A549 (cell line): ENCODE measurements at regions not wholly inside any gene's neighbourhood (a gene's known extent, or its start where the extent isn't known, plus 50 kb on each side); places are given as distances from the start of the nearest gene placed in this dataset.

Experiments
- ATAC-seq, 2 experiments: fragments of 200-7000 bp in 1 of 2; fragments of >200 bp in 1 of 2; cut with Nextera tagmentation in 1 of 2; cut with Tn5 transposase in 1 of 2; 3 replicates each; pipeline versions ENCODE4 v1.8.0 to v1.9.1; 2018 to 2020; ENCODE audit warnings: mild to moderate bottlenecking in 1 of 2, moderate library complexity in 1 of 2
- CTCF ChIA-PET: fragments of 300-600 bp; sonication (Branson Sonifier 250); formaldehyde crosslinking; extraction: SDS; loops from one replicate; lab custom pipeline; 2021; ENCODE audit warnings: antibody characterized with exemption, inconsistent platforms; lab: Yijun Ruan, JAX
- POLR2A ChIA-PET: fragments of 350-600 bp; formaldehyde crosslinking; extraction: SDS; loops from one replicate; lab custom pipeline; 2021; ENCODE audit warnings: antibody characterized with exemption, inconsistent platforms; lab: Yijun Ruan, JAX
- DNase-seq, 2 experiments: peaks; one replicate each; pipeline versions ENCODE4 v3.0.0 to v3.0.0-alpha.2; 2011 to 2016; ENCODE audit warnings: low read depth in 1 of 2, low spot score in 1 of 2
- FAIRE-seq: peaks from 2 replicates; lab custom pipeline; 2011; peaks lifted over from hg19 to GRCh38; lab: Jason Lieb, UNC
- H3K27ac ChIP-seq, 2 experiments: fragments of >200 bp; sonication (Bioruptor Twin); formaldehyde crosslinking; 3 replicates each; pipeline ENCODE4 v1.5.1; 2016 to 2017
- H3K4me1 ChIP-seq: fragments of >200 bp; sonication (Bioruptor Twin); formaldehyde crosslinking; 3 replicates; pipeline ENCODE4 v1.6.1; 2016
- H3K4me2 ChIP-seq: fragments of >200 bp; sonication (Bioruptor Twin); formaldehyde crosslinking; 3 replicates; pipeline ENCODE4 v1.6.1; 2016
- H3K4me3 ChIP-seq: fragments of >200 bp; sonication (Bioruptor Twin); formaldehyde crosslinking; 3 replicates; pipeline ENCODE4 v1.5.1; 2016
- H3K9me3 ChIP-seq: fragments of >200 bp; sonication (Bioruptor Twin); formaldehyde crosslinking; 3 replicates; pipeline ENCODE4 v1.6.1; 2016
- BCL3 ChIP-seq: fragments of >200 bp; sonication (Bioruptor Twin); formaldehyde crosslinking; IDR thresholded peaks from 3 replicates; pipeline ENCODE4 v1.6.1; 2016
- CBX2 ChIP-seq: fragments of 200-600 bp; sonication (generic); IDR thresholded peaks from 2 replicates; pipeline ENCODE4 v1.6.1; 2016; ENCODE audit warnings: low read depth, mild to moderate bottlenecking, borderline replicate concordance
- CBX8 ChIP-seq: fragments of 200-600 bp; sonication (generic); IDR thresholded peaks from 2 replicates; pipeline ENCODE4 v1.6.1; 2016
- CHD2 ChIP-seq: fragments of 150-350 bp; IDR thresholded peaks from 2 replicates; pipeline ENCODE4 v1.6.1; 2014; ENCODE audit warnings: low read length; ENCODE audit not compliant: partially characterized antibody
- CHD4 ChIP-seq: fragments of 200-600 bp; sonication (generic); IDR thresholded peaks from 2 replicates; pipeline ENCODE4 v1.6.1; 2016; ENCODE audit warnings: antibody characterized with exemption, mild to moderate bottlenecking, borderline replicate concordance
- E2F6 ChIP-seq: IDR thresholded peaks from 2 replicates; pipeline ENCODE4 v1.6.1; 2012; ENCODE audit warnings: low read depth, borderline replicate concordance
- EHF ChIP-seq: fragments of 250-450 bp; sonication (Bioruptor Pico); IDR thresholded peaks from 2 replicates; pipeline ENCODE4 v1.5.0; 2020; ENCODE audit warnings: mild to moderate bottlenecking
- EP300 ChIP-seq, 2 experiments: fragments of >200 bp; sonication (Bioruptor Twin); formaldehyde crosslinking; IDR thresholded peaks; 2 replicates in 1 of 2; 3 replicates in 1 of 2; pipeline ENCODE4 v1.6.1; 2016 to 2017
- HDAC2 ChIP-seq: fragments of 200-600 bp; sonication (generic); IDR thresholded peaks from 2 replicates; pipeline ENCODE4 v1.6.1; 2016
- JUNB ChIP-seq: fragments of >200 bp; sonication (Bioruptor Twin); formaldehyde crosslinking; IDR thresholded peaks from 2 replicates; pipeline ENCODE4 v1.6.1; 2016
- NFE2L2 ChIP-seq: fragments of 150-350 bp; conservative IDR thresholded peaks from 2 replicates; pipeline ENCODE4 v1.6.1; 2014; ENCODE audit warnings: low read length
- POLR2AphosphoS2 ChIP-seq: conservative IDR thresholded peaks from 2 replicates; pipeline ENCODE4 v1.6.1; 2012; ENCODE audit warnings: low read length, improper control_type of control experiment, inconsistent platforms
- RAD21 ChIP-seq, 2 experiments: fragments of >200 bp in 1 of 2; sonication (Bioruptor Twin) in 1 of 2; formaldehyde crosslinking in 1 of 2; IDR thresholded peaks in 1 of 2; conservative IDR thresholded peaks in 1 of 2; 2 replicates in 1 of 2; 3 replicates in 1 of 2; pipeline ENCODE4 v1.6.1; 2012 to 2018; ENCODE audit warnings: inconsistent platforms in 1 of 2
- SREBF2 ChIP-seq: fragments of 450-650 bp; IDR thresholded peaks from 2 replicates; pipeline ENCODE4 v1.6.1; 2014; ENCODE audit warnings: mild to moderate bottlenecking, moderate library complexity
- WGBS: methylation state at CpG from one replicate; pipeline ENCODE4 v1.1.6; 2017; ENCODE audit errors: missing lambda C conversion rate; 5-methylcytosine and 5-hydroxymethylcytosine counted together
- TF ChIP-seq, protein P1 (sequence below): IDR thresholded peaks from 2 replicates; pipeline ENCODE4 v1.6.1; 2012
- TF ChIP-seq, protein P2 (sequence below): fragments of >200 bp; sonication (Bioruptor Twin); formaldehyde crosslinking; IDR thresholded peaks from 3 replicates; pipeline ENCODE4 v1.5.1; 2016

- Histone ChIP-seq H3K4me1 (no peaks in the 10 kb centered on the region), H3K4me2 (no peak overlapping the region), H3K9me3 (no peaks in the 10 kb centered on the region), H3K4me3 (no peak overlapping the region), H3K27ac (no peak overlapping the region)
- TF ChIP-seq EHF = no peak
- no peak for TF ChIP-seq JUNB
- TF ChIP-seq CHD4 = no peak
- no peak for TF ChIP-seq NFE2L2
- TF ChIP-seq, protein P1, sequence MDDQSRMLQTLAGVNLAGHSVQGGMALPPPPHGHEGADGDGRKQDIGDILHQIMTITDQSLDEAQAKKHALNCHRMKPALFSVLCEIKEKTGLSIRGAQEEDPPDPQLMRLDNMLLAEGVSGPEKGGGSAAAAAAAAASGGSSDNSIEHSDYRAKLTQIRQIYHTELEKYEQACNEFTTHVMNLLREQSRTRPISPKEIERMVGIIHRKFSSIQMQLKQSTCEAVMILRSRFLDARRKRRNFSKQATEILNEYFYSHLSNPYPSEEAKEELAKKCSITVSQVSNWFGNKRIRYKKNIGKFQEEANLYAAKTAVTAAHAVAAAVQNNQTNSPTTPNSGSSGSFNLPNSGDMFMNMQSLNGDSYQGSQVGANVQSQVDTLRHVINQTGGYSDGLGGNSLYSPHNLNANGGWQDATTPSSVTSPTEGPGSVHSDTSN = no peak
- TF ChIP-seq CBX8 = no peak
- ChIA-PET CTCF (no interaction called here), POLR2A (no interaction called here)
- no peak for ATAC-seq
- DNase-seq = no peak
- 0% methylated on average over 2 of the region's 2 CpGs for WGBS
- FAIRE-seq = no peak
Observed at GRCh38 chr9:7980041-7980440, 180.5 kb upstream of the DMAC1 start.

DNA sequence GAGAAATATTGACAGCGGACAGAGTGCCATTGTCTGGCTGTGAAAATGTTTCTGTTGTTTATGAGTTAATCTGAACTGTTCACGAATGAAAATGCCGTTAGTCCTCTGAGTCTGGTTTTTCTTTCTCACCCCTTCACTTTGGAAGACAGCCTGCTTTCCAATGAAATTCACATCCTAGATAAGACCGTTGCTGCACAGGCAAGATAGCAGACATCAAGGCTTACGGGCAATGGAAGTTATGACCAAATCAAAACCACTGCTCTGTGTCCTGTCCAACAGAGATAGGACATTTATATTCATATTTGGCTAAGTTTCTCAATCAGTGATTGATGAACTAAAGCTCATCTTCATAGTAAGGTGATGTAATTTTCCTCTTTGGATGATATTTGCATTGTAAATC, 180.0 kb upstream of the DMAC1 start:
- ChIA-PET CTCF (no interaction called here), POLR2A (no interaction called here)
- no peak for DNase-seq
- TF ChIP-seq SREBF2 (no peak), EHF (no peak), CHD2 (no peak), BCL3 (no peak), RAD21 (conservative IDR thresholded peaks at IDR 0.05 in 1 of 2, IDR thresholded peaks at IDR 0.05 in 1 of 2) (no peak), E2F6 (no peak), HDAC2 (no peak)
- H3K27ac ChIP-seq = no peak overlapping the region
- H3K4me2 ChIP-seq = no peak overlapping the region
- no peaks in the 10 kb centered on the region for H3K9me3 ChIP-seq
- no peaks in the 10 kb centered on the region for H3K4me1 ChIP-seq
- no peak for ATAC-seq
- H3K4me3 ChIP-seq = no peak overlapping the region
- no peak for FAIRE-seq
- WGBS = 4% methylated on average over 5 of the region's 5 CpGs

DNA sequence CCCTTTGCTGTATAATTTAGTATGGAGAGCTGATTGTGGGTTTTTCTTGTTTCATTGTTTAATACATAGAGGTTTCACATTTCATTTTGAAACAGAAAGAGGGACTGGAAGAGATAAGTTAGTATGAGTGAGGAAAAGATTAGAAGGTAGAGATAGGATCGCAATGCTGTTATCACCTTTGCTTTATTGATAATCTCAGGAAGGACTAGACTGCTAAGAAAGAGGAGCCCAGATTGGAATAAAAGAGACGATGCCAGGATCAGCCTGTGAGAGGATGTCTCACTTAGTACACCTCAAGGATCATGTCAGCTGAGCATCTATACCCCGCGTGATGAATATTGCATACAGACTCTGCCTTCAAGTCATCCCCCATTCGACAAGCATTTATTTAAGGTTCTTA, 178.0 kb upstream of the DMAC1 start:
- TF ChIP-seq EP300 (IDR thresholded peaks at IDR 0.05) (no peak), CBX8 (no peak)
- TF ChIP-seq, protein P2, sequence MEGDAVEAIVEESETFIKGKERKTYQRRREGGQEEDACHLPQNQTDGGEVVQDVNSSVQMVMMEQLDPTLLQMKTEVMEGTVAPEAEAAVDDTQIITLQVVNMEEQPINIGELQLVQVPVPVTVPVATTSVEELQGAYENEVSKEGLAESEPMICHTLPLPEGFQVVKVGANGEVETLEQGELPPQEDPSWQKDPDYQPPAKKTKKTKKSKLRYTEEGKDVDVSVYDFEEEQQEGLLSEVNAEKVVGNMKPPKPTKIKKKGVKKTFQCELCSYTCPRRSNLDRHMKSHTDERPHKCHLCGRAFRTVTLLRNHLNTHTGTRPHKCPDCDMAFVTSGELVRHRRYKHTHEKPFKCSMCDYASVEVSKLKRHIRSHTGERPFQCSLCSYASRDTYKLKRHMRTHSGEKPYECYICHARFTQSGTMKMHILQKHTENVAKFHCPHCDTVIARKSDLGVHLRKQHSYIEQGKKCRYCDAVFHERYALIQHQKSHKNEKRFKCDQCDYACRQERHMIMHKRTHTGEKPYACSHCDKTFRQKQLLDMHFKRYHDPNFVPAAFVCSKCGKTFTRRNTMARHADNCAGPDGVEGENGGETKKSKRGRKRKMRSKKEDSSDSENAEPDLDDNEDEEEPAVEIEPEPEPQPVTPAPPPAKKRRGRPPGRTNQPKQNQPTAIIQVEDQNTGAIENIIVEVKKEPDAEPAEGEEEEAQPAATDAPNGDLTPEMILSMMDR = no peak
- Histone ChIP-seq H3K4me1 (no peaks in the 10 kb centered on the region), H3K4me3 (no peak overlapping the region), H3K4me2 (no peak overlapping the region), H3K27ac (no peak overlapping the region), H3K9me3 (no peaks in the 10 kb centered on the region)
- ChIA-PET POLR2A (no interaction called here), CTCF (interaction anchor here (1.0 kb wide), 1 partner anchor 15 kb away, joined by 3 read pairs; no protein-coding TSS in a partner anchor)
- DNase-seq (no peak), ATAC-seq (no peak), FAIRE-seq (no peak)
- WGBS = 37% methylated on average over 5 of the region's 5 CpGs

DNA sequence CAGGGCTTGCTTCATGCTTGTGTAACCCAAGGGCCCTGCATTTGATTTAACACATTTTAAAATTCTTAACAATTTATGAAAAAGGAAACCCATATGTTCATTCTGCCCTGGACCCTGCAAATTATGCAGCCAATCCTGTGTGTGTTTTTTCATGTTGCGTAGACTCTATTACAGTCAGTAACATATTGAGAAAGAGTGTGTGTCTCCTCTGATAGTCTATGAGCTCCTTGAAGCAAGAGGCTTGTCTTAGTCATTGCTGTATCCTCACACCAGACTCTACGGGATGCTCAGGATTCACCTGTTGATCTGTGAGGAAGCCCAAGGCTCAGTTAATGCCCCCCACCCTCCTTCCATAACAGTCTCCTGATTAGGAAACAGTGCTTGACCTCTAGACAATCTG, 177.3 kb upstream of the DMAC1 start:
- CTCF ChIA-PET = interaction anchor here (0.7 kb wide), 1 partner anchor 575 kb away, joined by 3 read pairs; no protein-coding TSS in a partner anchor
- ATAC-seq = no peak
- TF ChIP-seq RAD21 (conservative IDR thresholded peaks at IDR 0.05 in 1 of 2, IDR thresholded peaks at IDR 0.05 in 1 of 2) (no peak), SREBF2 (no peak), NFE2L2 (no peak), CBX2 (no peak), POLR2AphosphoS2 (no peak)
- no peak overlapping the region for H3K4me2 ChIP-seq
- no peak for FAIRE-seq
- no peak for DNase-seq
- 30% methylated on average over 2 of the region's 2 CpGs for WGBS
- H3K9me3 ChIP-seq = no peaks in the 10 kb centered on the region
- H3K4me3 ChIP-seq = no peak overlapping the region
- no peaks in the 10 kb centered on the region for H3K4me1 ChIP-seq
- POLR2A ChIA-PET = no interaction called here
- H3K27ac ChIP-seq = no peak overlapping the region
